Ovary (tissue), 7 donors: ENCODE measurements at regions not wholly inside any gene's neighbourhood (a gene's known extent, or its start where the extent isn't known, plus 50 kb on each side); places are given as distances from the start of the nearest gene placed in this dataset.

Source experiments
- DNase-seq, 5 donors: peaks; one replicate each; pipeline ENCODE4 v3.0.0-alpha.2; 2019 to 2020
- H3K27ac ChIP-seq, 2 donors: fragments of 200-600 bp; one replicate each; pipeline versions ENCODE4 v1.5.1 to v1.8.0; 2019 to 2022
- H3K27me3 ChIP-seq: fragments of 200-600 bp; one replicate; pipeline ENCODE4 v1.8.0; 2022
- H3K36me3 ChIP-seq: fragments of 200-600 bp; sonication (generic); one replicate; pipeline ENCODE4 v1.5.1; 2019
- H3K4me1 ChIP-seq: one replicate; pipeline ENCODE4 v1.8.1; 2013; ENCODE audit warnings: mild to moderate bottlenecking, moderate library complexity; ENCODE audit not compliant: insufficient read depth
- H3K4me3 ChIP-seq: fragments of 200-600 bp; sonication (generic); one replicate; pipeline ENCODE4 v1.5.1; 2017
- H3K9me3 ChIP-seq, 2 donors: fragments of 200-600 bp in 1 of 2; sonication (generic) in 1 of 2; one replicate each; pipeline versions ENCODE4 v1.5.1 to v1.8.1; 2013 to 2019; ENCODE audit warnings: mild to moderate bottlenecking in 1 of 2, moderate library complexity in 1 of 2
- CTCF ChIP-seq, 3 donors: fragments of 450-650 bp in 2 of 3; fragments of 200-600 bp in 1 of 3; IDR thresholded peaks; one replicate each; pipeline versions ENCODE4 v1.5.1 to v1.8.0; 2016 to 2022; ENCODE audit warnings: antibody characterized with exemption in 3 of 3, mild to moderate bottlenecking in 1 of 3
- EP300 ChIP-seq: sonication (generic); formaldehyde crosslinking; IDR thresholded peaks from one replicate; pipeline ENCODE4 v1.6.1; 2017; ENCODE audit warnings: antibody characterized with exemption
- POLR2A ChIP-seq: fragments of 450-650 bp; IDR thresholded peaks from one replicate; pipeline ENCODE4 v1.6.1; 2017; ENCODE audit warnings: antibody characterized with exemption, mild to moderate bottlenecking, moderate library complexity
- WGBS, 3 donors: extraction: QIAGEN DNeasy Blood & Tissue Kit in 1 of 3; methylation state at CpG; one replicate each; pipeline versions ENCODE4 v1.1.5 to v1.1.7; 2013 to 2017; 5-methylcytosine and 5-hydroxymethylcytosine counted together
- intact Hi-C, 4 donors: fragments of 100-400 bp; cut with DNase I; formaldehyde crosslinking; loops; one replicate each; pipeline versions ENCODE4 v1.11.0 to v1.15.1; 2022 to 2023
- donor health status: DM: no; HTN: no; CAD: no; lungs with moderate emphysema.
- donor health status: DM: no; HTN: no; CAD: no.
- donor health status: Bipolar disorder and iron deficiency.
- donor health status: DM: no; HTN: no; CAD: no.
- donor health status: DM: yes; HTN: yes; CAD: no.

GRCh38 chr7:155169498-155170065, 99.5 kb downstream of the HTR5A start:
- TF ChIP-seq EP300: no peak
- no peak for TF ChIP-seq CTCF (IDR thresholded peaks at IDR 0.05)
- TF ChIP-seq POLR2A: no peak
- no peaks in the 10 kb centered on the region for H3K4me1 ChIP-seq
- no peak for DNase-seq
- no peaks in the 10 kb centered on the region for H3K27me3 ChIP-seq
- intact Hi-C loops: loop anchor here in 1 of 4 donors (10.0 kb wide), 1 partner anchor 55 kb away; no protein-coding TSS in a partner anchor
- no peak overlapping the region for H3K27ac ChIP-seq
- H3K9me3 ChIP-seq: no peaks in the 10 kb centered on the region
- H3K4me3 ChIP-seq: no peak overlapping the region
- 76 to 88% (median 77%) methylated on average over 13 of the region's 13 CpGs for WGBS, 3 donors
- no peaks in the 10 kb centered on the region for H3K36me3 ChIP-seq

DNA sequence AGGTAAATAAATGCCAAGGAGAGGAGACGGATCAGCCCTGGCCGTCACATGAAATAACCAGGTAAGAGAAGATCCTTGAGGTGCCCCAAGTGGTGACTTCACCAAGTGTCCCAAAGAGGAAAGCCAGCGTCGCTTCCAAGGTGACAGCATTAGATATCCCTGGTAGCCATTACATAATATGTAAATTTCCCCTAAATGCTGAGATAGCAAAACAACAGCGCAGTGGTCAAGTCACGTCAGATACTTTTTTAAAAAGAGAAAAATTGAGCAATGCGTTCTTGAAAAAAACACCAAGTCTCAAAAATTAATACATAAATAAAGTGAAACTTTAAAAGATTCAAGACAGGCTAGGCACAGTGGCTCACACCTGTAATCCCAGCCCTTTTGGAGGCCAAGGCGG, 100.2 kb downstream of the HTR5A start:
- intact Hi-C loops: loop anchor here in 1 of 4 donors (10.0 kb wide), 1 partner anchor 56 kb away; no protein-coding TSS in a partner anchor
- 83 to 84% (median 84%) methylated on average over 8 of the region's 8 CpGs for WGBS, 3 donors
- H3K4me3 ChIP-seq: no peak overlapping the region
- no peak overlapping the region for H3K27ac ChIP-seq
- no peak for TF ChIP-seq CTCF (IDR thresholded peaks at IDR 0.05)
- TF ChIP-seq EP300: no peak
- TF ChIP-seq POLR2A: no peak
- no peak for DNase-seq
- H3K4me1 ChIP-seq: no peaks in the 10 kb centered on the region
- H3K27me3 ChIP-seq: no peaks in the 10 kb centered on the region
- H3K9me3 ChIP-seq: no peaks in the 10 kb centered on the region
- H3K36me3 ChIP-seq: no peaks in the 10 kb centered on the region

- no peaks in the 10 kb centered on the region for H3K9me3 ChIP-seq
- intact Hi-C loops: loop anchor here in 1 of 4 donors (10.0 kb wide), 1 partner anchor 57 kb away; no protein-coding TSS in a partner anchor
- no peaks in the 10 kb centered on the region for H3K27me3 ChIP-seq
- H3K4me1 ChIP-seq: no peaks in the 10 kb centered on the region
- H3K36me3 ChIP-seq: no peaks in the 10 kb centered on the region
- TF ChIP-seq POLR2A (no peak), EP300 (no peak), CTCF (IDR thresholded peaks at IDR 0.05) (no peak)
- no peak overlapping the region for H3K27ac ChIP-seq
- no peak overlapping the region for H3K4me3 ChIP-seq
- WGBS, 3 donors: 65 to 76% (median 72%) methylated on average over 5 of the region's 5 CpGs
- no peak for DNase-seq
These were observed 102.0 kb downstream of the HTR5A start for GRCh38 chr7:155172141-155172540.

DNA sequence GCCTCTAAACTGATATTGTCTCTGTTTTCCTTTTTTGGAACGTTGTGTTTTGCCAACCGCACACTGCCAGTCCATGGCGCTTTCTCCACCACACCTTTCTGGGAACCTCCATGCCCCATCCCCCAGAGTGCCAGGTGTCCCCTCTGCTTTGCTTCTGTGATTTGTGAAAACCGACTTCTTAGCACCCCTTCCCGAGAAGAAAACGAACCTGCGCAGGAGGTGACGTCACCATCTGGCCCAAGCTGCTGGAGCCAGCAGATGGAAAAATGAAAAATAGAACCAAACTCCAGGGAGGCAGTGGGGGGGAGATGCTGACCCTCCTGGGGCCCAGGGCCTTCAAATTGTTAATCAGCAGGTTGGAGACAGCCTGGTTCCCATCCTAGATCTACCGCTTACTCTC, 103.8 kb downstream of the HTR5A start:
- DNase-seq: no peak
- Histone ChIP-seq H3K36me3 (no peaks in the 10 kb centered on the region), H3K4me1 (no peaks in the 10 kb centered on the region), H3K4me3 (no peak overlapping the region), H3K27me3 (no peaks in the 10 kb centered on the region), H3K27ac (no peak overlapping the region), H3K9me3 (no peaks in the 10 kb centered on the region)
- 75 to 76% (median 76%) methylated on average over 9 of the region's 9 CpGs for WGBS, 3 donors
- intact Hi-C loops: loop anchor here in 1 of 4 donors (10.0 kb wide), 1 partner anchor 59 kb away; no protein-coding TSS in a partner anchor
- TF ChIP-seq POLR2A (no peak), CTCF (IDR thresholded peaks at IDR 0.05) (no peak), EP300 (no peak)
